Stimulated activated naive CD4-positive, alpha-beta T cell treated with Interleukin-2 at 50 U/mL for 16 hours (primary cell): ENCODE measurements at regions not wholly inside any gene's neighbourhood (a gene's known extent, or its start where the extent isn't known, plus 50 kb on each side); places are given as distances from the start of the nearest gene placed in this dataset.

ENCODE experiments used
- DNase-seq: peaks from one replicate; lab custom pipeline; 2025; lab: John Stamatoyannopoulos, UW

GRCh38 chr12:67370979-67371378, 101.8 kb downstream of the CAND1 start:
- no peak for DNase-seq

GRCh38 chr12:67377021-67377420, 107.9 kb downstream of the CAND1 start:
- no peak for DNase-seq

- DNase-seq, result no peak
Observed at GRCh38 chr12:67377541-67377940, 108.4 kb downstream of the CAND1 start.

GRCh38 chr12:67382241-67382871, 113.2 kb downstream of the CAND1 start:
- no peak for DNase-seq

GRCh38 chr12:67386869-67387565, 117.9 kb downstream of the CAND1 start:
- DNase-seq, result no peak

GRCh38 chr12:67388331-67389138, 119.4 kb downstream of the CAND1 start:
- DNase-seq, result no peak

- DNase-seq, result no peak
Observed at GRCh38 chr12:67390273-67390672, 121.1 kb downstream of the CAND1 start.

GRCh38 chr12:67391034-67391433, 121.9 kb downstream of the CAND1 start:
- no peak for DNase-seq

- no peak for DNase-seq
Observed at GRCh38 chr12:67391656-67392055, 122.5 kb downstream of the CAND1 start.

GRCh38 chr12:67394550-67394949, 125.4 kb downstream of the CAND1 start:
- no peak for DNase-seq

- no peak for DNase-seq
Observed at GRCh38 chr12:67400742-67401141, 131.6 kb downstream of the CAND1 start.

GRCh38 chr12:67410246-67410645, 141.1 kb downstream of the CAND1 start:
- DNase-seq, result no peak

- DNase-seq, result no peak
Observed at GRCh38 chr12:67410667-67411067, 141.5 kb downstream of the CAND1 start.

GRCh38 chr12:67411562-67411961, 142.4 kb downstream of the CAND1 start:
- no peak for DNase-seq

- DNase-seq, result no peak
Observed at GRCh38 chr12:67413577-67413976, 144.4 kb downstream of the CAND1 start.

- no peak for DNase-seq
Observed at GRCh38 chr12:67414011-67414715, 145.0 kb downstream of the CAND1 start.

GRCh38 chr12:67415473-67415872, 146.3 kb downstream of the CAND1 start:
- no peak for DNase-seq

- DNase-seq, result no peak
Observed at GRCh38 chr12:67419810-67420209, 150.7 kb downstream of the CAND1 start.

GRCh38 chr12:67420506-67420905, 151.3 kb downstream of the CAND1 start:
- no peak for DNase-seq

- DNase-seq, result no peak
Observed at GRCh38 chr12:67422081-67422480, 152.9 kb downstream of the CAND1 start.

- DNase-seq, result no peak
Observed at GRCh38 chr12:67424784-67425183, 155.6 kb downstream of the CAND1 start.

- no peak for DNase-seq
Observed at GRCh38 chr12:67425394-67425793, 156.2 kb downstream of the CAND1 start.
